Inflammatory macrophage treated with lipopolysaccharide for 1 hour (primary cell): ENCODE measurements at regions not wholly inside any gene's neighbourhood (a gene's known extent, or its start where the extent isn't known, plus 50 kb on each side); places are given as distances from the start of the nearest gene placed in this dataset.
A peak's percentile ranks its signal among the peaks of the same experiment; 100 is the strongest.
"Not testable (repeated sequence)": the region's sequence is repeated elsewhere in the genome, so short reads cannot be mapped to it uniquely, and the experiment has no call there.

Experiments
- DNase-seq, 2 donors: peaks; one replicate each; pipeline ENCODE4 v3.0.0-alpha.2; 2020 to 2022

GRCh38 chr22:26806445-26807175, 149.2 kb downstream of the MIAT start:
- DNase-seq: no peak

- DNase-seq: no peak
Observed at GRCh38 chr22:26811647-26811992, 154.2 kb downstream of the MIAT start.

DNA sequence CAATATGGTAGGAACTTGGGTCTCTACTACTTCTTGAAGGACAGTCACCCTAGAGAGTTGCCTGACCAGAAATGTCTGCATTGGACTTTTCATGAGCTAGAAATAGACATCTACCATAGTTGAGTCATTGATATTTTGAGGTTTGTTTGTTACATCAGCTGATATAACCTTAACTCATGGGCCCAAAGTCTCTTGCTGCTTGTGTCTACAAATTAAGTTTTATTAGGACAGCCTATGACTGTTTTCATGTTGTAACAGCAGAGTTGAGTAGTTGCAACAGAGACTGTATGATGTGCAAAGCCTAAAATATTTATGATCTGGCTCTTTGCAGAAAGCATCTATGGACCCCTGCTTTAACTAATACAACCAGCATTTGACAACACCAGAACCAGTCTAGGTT, 155.3 kb downstream of the MIAT start:
- no peak for DNase-seq

DNA sequence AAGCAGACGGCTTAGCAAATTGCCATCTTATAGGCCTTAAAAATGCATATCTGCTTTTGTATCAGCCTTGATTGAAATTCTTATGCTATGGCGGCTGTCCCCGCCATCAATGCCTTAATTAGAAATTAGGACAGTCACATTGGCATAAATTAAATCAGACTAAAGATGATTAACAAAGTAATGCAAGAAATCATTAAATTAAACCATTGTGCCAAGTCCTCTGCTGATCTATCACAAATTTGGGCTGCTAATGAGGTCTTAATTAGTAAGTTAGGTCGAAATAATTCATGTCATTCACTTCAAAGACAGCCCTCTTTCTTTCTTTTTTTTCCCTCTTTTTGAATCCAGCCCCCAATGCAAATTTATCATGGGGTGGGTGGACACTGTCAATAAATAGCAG, 159.3 kb downstream of the MIAT start:
- no peak for DNase-seq

- no peak for DNase-seq
Observed at GRCh38 chr22:26817926-26818325, 160.5 kb downstream of the MIAT start.

DNA sequence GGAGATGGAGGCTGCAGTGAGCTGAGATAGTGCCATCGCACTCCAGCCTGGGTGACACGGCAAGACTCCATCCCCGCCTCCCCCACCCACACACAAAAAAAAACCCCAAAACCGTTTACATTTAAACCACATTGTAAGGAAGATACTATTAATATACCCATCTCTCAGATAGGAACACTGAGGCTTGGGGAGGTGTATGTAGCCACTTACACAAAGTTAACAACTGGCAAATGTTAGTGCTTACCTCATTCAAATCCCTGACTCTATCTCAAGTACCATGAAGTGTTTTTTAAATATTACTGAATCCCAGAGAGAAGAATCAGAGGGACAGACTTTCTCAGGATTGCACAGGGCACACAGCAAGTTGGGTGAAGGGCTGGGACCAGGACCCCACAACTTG, 164.5 kb downstream of the MIAT start:
- DNase-seq: no peak

DNA sequence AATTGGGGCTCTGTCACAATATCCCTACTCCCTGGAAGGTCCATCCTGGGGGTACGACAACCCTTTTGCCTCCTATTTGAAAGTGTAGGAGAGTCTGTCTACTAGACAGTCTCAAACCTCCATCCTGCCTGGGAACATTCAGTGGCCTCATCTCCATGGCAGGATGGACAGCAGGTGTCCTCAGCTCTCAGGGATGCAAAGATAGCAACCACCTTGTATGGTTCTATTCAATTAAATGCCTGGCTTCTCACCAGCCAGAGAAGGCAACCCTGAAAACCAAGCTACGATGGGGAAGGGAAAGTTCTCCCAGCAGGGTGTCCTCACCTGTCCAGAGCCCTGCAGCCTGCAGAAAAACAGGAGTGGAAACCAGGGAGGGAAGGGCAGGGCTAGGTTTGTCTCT, 164.9 kb downstream of the MIAT start:
- no peak for DNase-seq

- DNase-seq: no peak
Observed at GRCh38 chr22:26823966-26824365, 166.6 kb downstream of the MIAT start.

GRCh38 chr22:26825960-26826935, 168.9 kb downstream of the MIAT start:
- DNase-seq: no peak

GRCh38 chr22:26827611-26828010, 170.2 kb downstream of the MIAT start:
- DNase-seq: no peak

DNA sequence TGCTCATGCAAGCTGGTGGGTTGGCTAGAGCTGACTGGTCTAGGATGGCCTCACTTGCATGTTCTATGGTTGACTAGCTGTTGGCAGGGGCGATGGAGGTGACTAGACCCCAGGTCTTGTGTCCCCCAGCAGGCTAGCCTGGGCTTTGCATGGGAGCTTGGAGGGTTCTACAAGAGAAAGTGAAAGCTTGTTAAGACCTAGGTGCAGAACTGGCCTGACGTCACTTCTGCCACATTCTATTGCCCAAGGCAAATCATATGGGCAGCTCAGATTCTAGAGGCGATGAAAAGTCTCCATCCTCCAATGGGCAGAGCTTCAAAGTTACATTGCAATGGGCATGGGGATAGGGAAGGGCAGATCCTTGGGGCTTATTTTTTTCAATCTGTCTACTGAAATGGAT, 170.9 kb downstream of the MIAT start:
- DNase-seq: no peak

GRCh38 chr22:26830837-26831236, 173.4 kb downstream of the MIAT start:
- no peak for DNase-seq

- DNase-seq: no peak
Observed at GRCh38 chr22:26835023-26835422, 177.6 kb downstream of the MIAT start.

DNA sequence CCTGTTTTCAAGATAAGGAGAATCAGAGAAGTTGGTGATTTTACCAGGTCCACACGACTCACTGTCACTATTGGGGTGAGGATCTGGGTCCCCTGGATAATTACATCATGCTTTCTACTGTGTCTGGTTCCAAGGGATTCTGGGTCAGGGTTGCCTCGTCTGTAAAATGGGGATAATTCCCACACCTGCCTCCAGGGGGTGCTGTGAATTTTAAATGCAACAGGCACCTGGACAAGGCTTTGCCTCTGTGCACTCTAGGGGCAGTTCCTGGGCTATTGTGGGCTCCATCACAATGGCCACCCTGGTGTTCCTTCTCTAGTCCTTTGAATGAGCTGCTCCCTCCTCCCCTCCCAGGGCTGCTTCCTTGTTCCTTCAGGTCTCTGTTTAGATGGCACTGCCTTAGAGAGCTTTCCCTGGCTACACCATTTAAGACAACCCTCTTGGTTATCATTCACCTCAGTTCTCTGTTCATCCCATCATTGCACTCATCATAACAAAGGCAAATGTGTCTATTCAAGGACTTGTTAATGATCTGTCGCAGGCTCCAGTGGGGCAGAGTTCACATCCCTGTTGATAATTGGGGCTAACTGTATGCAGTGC, 178.6 kb downstream of the MIAT start:
- peak; percentile 9 to 66 for DNase-seq

DNA sequence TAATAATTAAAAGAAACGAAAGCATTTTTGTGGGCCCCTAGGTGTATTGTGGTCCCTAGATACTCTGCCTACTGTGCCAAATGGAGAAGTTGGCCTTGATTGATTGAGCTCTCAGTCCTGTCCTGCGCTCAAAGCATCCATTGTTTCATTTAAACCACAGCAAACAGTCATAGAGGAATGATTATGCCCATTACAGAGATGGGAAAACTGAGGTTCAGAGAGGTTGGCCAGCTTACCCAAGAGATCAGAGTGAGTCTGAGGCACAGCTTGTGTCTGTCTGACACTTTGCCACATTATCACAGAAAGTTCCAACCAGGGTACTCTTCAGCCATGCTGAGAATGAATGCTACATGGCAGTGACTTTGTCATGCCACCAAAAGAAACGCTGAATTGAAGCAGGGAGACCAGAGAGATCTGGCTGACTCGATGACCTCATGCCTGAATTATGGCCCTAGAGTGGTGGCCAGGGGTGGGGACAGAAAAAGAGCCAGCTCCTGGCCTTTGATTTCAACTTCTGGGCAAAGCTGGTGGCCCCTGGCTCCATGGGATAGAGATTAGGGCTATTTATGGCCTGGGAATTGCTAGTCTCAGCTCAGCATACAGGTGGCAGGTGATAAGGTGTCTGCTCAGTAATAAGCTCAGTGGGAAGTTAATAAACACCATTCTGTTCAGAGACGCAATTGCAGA, 180.5 kb downstream of the MIAT start:
- no peak for DNase-seq

DNA sequence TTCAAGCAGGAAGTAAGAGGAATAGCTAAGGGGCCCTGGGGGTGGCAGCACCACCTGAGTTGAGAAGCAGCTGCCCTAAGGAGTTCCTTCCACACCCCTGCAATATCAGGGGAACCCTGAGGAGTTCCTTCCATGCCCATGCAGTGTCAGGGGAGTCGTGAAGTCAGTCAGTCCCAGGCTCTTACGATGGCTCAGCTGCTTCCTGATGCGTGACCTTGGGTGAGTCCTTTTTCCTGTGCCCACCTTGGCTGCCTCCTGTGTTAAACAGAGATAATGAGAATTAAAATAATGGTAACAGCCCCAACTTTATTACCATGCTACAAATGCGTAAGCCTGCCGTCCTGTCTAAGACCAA, 181.1 kb downstream of the MIAT start:
- no peak for DNase-seq

DNA sequence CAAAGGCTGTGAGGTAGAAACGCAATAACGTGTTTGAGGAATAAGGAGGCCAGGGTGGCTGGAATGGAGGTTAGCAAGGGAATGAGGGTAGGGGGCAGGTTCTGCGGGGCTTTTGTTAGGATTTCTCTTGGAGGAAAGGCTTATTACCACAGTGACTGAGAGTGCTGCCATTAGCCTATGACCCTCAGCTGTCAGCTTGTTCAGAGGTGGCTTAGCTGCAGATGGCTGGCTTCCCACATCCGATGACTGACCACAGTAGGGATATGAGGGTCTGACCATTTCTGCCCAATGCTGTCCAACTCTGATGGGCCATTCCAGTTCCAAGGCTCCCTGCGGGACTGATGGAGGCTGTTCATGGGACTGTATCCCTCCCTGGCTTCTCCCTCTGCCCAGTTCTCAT, 181.8 kb downstream of the MIAT start:
- no peak for DNase-seq

DNA sequence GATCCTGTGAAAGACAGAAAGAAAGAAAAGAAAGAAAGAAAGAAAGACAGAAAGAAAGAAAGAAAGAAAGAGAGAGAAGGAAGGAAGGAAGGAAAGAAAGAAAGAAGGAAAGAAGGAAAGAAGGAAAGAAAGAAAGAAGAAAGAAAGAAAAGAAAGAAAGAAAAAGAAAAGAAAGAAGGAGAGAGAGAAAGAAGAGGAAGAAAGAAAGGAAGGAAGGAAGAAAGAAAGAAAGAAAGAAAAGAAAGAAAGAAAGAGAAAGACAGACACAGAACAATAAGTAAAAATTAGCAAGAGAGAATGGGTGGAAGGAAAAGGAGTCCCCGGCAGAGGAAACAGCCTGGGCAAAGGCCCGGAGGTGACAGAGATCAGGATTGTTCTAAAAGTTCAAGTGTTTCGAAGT, 183.4 kb downstream of the MIAT start:
- DNase-seq: not testable (repeated sequence)

- no peak for DNase-seq
Observed at GRCh38 chr22:26842103-26842502, 184.7 kb downstream of the MIAT start.

- no peak for DNase-seq
Observed at GRCh38 chr22:26845021-26845743, 187.8 kb downstream of the MIAT start.

- no peak for DNase-seq
Observed at GRCh38 chr22:26846076-26846475, 188.7 kb downstream of the MIAT start.

DNA sequence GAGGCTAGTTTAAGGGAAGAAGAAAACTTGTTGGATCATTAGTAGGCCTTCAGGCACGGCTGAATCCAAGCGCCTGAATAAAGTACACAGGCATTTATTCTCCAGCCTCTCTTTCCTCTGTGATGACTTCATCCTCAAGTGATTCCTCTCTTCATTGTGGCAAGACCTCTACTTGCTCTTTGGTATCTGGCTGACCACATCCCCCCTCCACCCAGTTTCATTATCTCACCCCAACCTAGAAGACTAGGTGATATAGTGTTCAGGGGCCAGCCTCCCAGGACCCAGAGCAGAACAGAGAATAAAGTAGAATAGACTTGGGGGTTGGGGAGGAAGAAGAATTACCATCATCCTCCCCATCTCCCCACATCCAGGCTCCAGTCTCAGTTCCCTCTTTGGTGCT, 189.3 kb downstream of the MIAT start:
- DNase-seq: no peak

DNA sequence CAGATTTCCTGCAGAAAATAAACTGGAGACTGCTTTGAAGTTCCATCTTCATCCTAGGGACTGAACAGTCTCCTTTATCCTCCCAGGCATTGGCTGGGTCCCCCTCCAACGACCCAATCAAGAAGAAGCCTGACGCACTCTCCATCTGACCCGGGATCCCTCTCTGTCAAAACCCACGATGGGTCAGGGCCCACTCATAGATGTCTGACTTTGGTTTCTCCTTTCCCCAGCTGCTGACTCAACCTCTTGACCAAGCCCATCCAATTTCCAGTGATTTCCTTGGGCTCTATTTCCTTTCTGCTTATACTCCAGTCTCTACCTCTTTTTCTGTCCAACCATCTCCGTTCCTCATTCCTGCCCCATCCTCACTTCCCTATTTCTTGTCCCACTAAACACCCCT, 189.7 kb downstream of the MIAT start:
- no peak for DNase-seq
